Hepatocyte (in vitro differentiated cells): ENCODE measurements at regions not wholly inside any gene's neighbourhood (a gene's known extent, or its start where the extent isn't known, plus 50 kb on each side); places are given as distances from the start of the nearest gene placed in this dataset.

ENCODE experiments used
- DNase-seq: peaks from one replicate; pipeline ENCODE4 v3.0.0-alpha.2; 2016; ENCODE audit warnings: low spot score
- H2AFZ ChIP-seq: fragments of 200-600 bp; sonication (generic); 2 replicates; pipeline ENCODE4 v1.6.0; 2016; ENCODE audit warnings: antibody characterized with exemption, mild to moderate bottlenecking
- H3K27ac ChIP-seq: fragments of 200-600 bp; sonication (generic); 2 replicates; pipeline ENCODE4 v1.5.1; 2016; ENCODE audit warnings: mild to moderate bottlenecking
- H3K27me3 ChIP-seq: fragments of 200-600 bp; sonication (generic); 2 replicates; pipeline ENCODE4 v1.6.1; 2016
- H3K36me3 ChIP-seq: fragments of 200-600 bp; sonication (generic); replicated peaks from 2 replicates; pipeline ENCODE4 v1.5.1; 2016; ENCODE audit warnings: low read depth; ENCODE audit not compliant: insufficient read depth
- H3K4me1 ChIP-seq: fragments of 200-600 bp; sonication (generic); 2 replicates; pipeline ENCODE4 v1.5.1; 2016; ENCODE audit warnings: mild to moderate bottlenecking, moderate library complexity; ENCODE audit not compliant: insufficient read depth
- H3K4me2 ChIP-seq: fragments of 200-600 bp; sonication (generic); 2 replicates; pipeline ENCODE4 v1.6.0; 2016
- H3K4me3 ChIP-seq: fragments of 200-600 bp; sonication (generic); 2 replicates; pipeline ENCODE4 v1.5.1; 2016; ENCODE audit warnings: mild to moderate bottlenecking
- H3K79me2 ChIP-seq: fragments of 200-600 bp; sonication (generic); 2 replicates; pipeline ENCODE4 v1.6.0; 2017; ENCODE audit warnings: mild to moderate bottlenecking
- H3K9me2 ChIP-seq: fragments of 200-600 bp; sonication (generic); replicated peaks from 2 replicates; pipeline ENCODE4 v1.6.0; 2017; ENCODE audit warnings: mild to moderate bottlenecking; ENCODE audit not compliant: insufficient read depth
- H3K9me3 ChIP-seq: fragments of 200-600 bp; sonication (generic); 2 replicates; pipeline ENCODE4 v1.5.1; 2016; ENCODE audit warnings: low read depth, mild to moderate bottlenecking
- H4K20me1 ChIP-seq: fragments of 200-600 bp; sonication (generic); 2 replicates; pipeline ENCODE4 v1.6.0; 2016; ENCODE audit warnings: mild to moderate bottlenecking; ENCODE audit not compliant: insufficient read depth, poor library complexity, severe bottlenecking
- EZH2 ChIP-seq: fragments of 200-600 bp; sonication (generic); IDR thresholded peaks from 2 replicates; pipeline ENCODE4 v1.6.1; 2016; ENCODE audit warnings: antibody characterized with exemption, mild to moderate bottlenecking, borderline replicate concordance
- EZH2phosphoT487 ChIP-seq: fragments of 200-600 bp; sonication (generic); IDR thresholded peaks from one replicate; pipeline ENCODE4 v1.6.1; 2018; ENCODE audit warnings: antibody characterized with exemption, mild to moderate bottlenecking, low read depth, moderate library complexity; ENCODE audit not compliant: unreplicated experiment, severe bottlenecking
- WGBS: methylation state at CpG from one replicate; pipeline ENCODE4 v1.1.6; 2016; ENCODE audit warnings: low lambda C conversion rate; ENCODE audit errors: missing lambda C conversion rate; 5-methylcytosine and 5-hydroxymethylcytosine counted together
- TF ChIP-seq, protein P1 (sequence below): fragments of 200-600 bp; sonication (generic); IDR thresholded peaks from 2 replicates; pipeline ENCODE4 v1.5.1; 2016; ENCODE audit warnings: antibody characterized with exemption, mild to moderate bottlenecking; ENCODE audit not compliant: poor library complexity

DNA sequence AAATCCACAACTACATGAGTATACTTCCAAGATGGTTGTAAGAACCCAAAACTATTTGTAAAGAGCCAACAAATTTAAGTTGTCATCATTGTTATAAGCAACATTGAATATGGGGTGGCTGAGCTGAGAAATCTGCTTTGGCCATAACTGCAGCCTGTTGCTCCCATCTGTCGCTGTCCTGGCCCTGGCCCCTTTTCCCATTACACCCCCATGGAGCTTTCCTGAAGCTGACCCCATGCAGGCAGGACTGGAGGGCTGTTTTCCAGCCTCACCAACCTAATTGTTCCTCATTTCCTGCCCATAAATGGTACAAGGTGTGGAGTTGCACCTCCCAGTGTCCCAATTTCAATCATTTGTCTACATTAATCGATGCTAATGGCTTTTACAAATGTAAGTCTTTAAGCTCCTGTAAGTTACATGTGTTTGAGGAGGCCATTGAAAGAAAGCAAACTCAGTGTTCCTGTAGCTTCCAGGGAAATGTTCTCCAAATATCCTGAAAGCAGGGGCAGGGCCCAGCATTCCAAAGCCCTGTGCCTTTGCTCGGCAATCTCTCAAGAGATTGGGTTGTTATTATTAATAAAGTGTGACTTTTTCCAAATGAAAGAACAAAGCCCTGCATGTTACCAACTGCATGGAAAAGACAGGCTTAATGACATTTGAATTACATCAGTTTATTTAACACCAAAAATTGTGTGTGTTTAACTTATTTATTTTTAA is 545.9 kb downstream of the PLPP3 start:
- Histone ChIP-seq H3K4me2 (no peak overlapping the region), H3K9me3 (no peaks in the 10 kb centered on the region), H2AFZ (no peak overlapping the region), H4K20me1 (no peaks in the 10 kb centered on the region), H3K79me2 (no peaks in the 10 kb centered on the region), H3K9me2 (no peaks in the 10 kb centered on the region), H3K27ac (no peak overlapping the region), H3K4me3 (no peak overlapping the region), H3K4me1 (no peaks in the 10 kb centered on the region), H3K27me3 (no peaks in the 10 kb centered on the region), H3K36me3 (no peaks in the 10 kb centered on the region)
- WGBS: 76% methylated on average over 3 of the region's 3 CpGs
- TF ChIP-seq EZH2phosphoT487 (no peak), EZH2 (no peak)
- TF ChIP-seq, protein P1, sequence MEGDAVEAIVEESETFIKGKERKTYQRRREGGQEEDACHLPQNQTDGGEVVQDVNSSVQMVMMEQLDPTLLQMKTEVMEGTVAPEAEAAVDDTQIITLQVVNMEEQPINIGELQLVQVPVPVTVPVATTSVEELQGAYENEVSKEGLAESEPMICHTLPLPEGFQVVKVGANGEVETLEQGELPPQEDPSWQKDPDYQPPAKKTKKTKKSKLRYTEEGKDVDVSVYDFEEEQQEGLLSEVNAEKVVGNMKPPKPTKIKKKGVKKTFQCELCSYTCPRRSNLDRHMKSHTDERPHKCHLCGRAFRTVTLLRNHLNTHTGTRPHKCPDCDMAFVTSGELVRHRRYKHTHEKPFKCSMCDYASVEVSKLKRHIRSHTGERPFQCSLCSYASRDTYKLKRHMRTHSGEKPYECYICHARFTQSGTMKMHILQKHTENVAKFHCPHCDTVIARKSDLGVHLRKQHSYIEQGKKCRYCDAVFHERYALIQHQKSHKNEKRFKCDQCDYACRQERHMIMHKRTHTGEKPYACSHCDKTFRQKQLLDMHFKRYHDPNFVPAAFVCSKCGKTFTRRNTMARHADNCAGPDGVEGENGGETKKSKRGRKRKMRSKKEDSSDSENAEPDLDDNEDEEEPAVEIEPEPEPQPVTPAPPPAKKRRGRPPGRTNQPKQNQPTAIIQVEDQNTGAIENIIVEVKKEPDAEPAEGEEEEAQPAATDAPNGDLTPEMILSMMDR: no peak
- DNase-seq: no peak

DNA sequence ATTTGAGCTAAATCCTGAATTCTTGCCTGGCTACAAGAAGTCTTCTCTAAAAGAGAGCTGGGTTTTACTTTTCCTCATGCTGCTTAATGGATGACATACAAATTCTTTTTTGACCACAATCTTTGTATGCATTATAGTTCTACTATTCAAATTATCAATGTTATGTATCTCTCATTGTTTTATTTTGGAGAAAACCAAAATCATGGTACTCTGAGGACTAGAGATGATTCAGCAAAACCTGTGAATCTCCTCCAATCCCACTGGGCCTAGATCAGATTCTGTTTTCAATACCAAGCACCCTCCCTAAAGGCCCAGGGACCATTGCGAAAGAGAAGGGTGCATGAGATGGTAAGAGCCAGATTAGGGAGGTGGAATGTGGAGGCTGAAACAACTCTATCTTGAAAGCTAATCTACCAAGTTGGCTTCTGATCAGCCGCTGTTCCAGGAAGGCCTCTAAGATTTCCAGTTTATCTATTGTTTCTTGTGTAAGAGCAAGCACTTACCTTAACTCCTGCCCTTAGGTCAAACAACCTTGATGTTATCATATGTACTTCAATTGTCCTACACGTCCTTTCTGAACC is 547.2 kb downstream of the PLPP3 start:
- no peaks in the 10 kb centered on the region for H3K27me3 ChIP-seq
- TF ChIP-seq EZH2phosphoT487 (no peak), EZH2 (no peak)
- TF ChIP-seq, protein P1: no peak
- H3K9me2 ChIP-seq: no peaks in the 10 kb centered on the region
- H4K20me1 ChIP-seq: no peaks in the 10 kb centered on the region
- H3K36me3 ChIP-seq: no peaks in the 10 kb centered on the region
- H3K9me3 ChIP-seq: no peaks in the 10 kb centered on the region
- WGBS: 74% methylated on average over 3 of the region's 3 CpGs
- H3K4me3 ChIP-seq: no peak overlapping the region
- no peaks in the 10 kb centered on the region for H3K4me1 ChIP-seq
- no peak overlapping the region for H3K27ac ChIP-seq
- no peaks in the 10 kb centered on the region for H3K79me2 ChIP-seq
- no peak overlapping the region for H2AFZ ChIP-seq
- DNase-seq: no peak
- H3K4me2 ChIP-seq: no peak overlapping the region

DNA sequence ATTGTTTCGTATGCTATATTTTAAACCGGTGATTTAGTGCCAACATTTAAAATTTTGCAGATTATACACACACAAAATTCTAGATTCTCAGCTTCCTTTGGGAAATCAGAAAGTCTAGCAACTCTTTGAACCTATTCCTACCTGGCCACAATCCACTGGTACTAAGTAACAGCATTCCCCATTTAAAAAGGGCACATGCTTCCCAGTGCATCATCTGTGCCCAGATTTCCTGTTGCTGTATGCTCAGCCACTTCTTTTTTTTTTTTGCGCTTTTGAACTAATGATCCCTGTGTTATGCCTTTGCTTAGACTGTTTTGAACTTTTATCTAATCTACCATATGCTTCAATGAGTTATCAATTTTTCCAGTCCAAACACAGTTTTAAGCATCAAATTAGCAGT is 548.4 kb downstream of the PLPP3 start:
- no peaks in the 10 kb centered on the region for H3K4me1 ChIP-seq
- no peaks in the 10 kb centered on the region for H3K79me2 ChIP-seq
- H3K9me3 ChIP-seq: no peaks in the 10 kb centered on the region
- TF ChIP-seq, protein P1: no peak
- TF ChIP-seq EZH2 (no peak), EZH2phosphoT487 (no peak)
- 99% methylated on average over 3 of the region's 3 CpGs for WGBS
- H2AFZ ChIP-seq: no peak overlapping the region
- H3K27me3 ChIP-seq: no peaks in the 10 kb centered on the region
- no peaks in the 10 kb centered on the region for H3K9me2 ChIP-seq
- no peak overlapping the region for H3K4me2 ChIP-seq
- no peak overlapping the region for H3K4me3 ChIP-seq
- no peak overlapping the region for H3K27ac ChIP-seq
- no peaks in the 10 kb centered on the region for H4K20me1 ChIP-seq
- H3K36me3 ChIP-seq: no peaks in the 10 kb centered on the region
- DNase-seq: no peak
